ENCODE measurements at regions not wholly inside any gene's neighbourhood (a gene's known extent, or its start where the extent isn't known, plus 50 kb on each side); places are given as distances from the start of the nearest gene placed in this dataset.

DNA sequence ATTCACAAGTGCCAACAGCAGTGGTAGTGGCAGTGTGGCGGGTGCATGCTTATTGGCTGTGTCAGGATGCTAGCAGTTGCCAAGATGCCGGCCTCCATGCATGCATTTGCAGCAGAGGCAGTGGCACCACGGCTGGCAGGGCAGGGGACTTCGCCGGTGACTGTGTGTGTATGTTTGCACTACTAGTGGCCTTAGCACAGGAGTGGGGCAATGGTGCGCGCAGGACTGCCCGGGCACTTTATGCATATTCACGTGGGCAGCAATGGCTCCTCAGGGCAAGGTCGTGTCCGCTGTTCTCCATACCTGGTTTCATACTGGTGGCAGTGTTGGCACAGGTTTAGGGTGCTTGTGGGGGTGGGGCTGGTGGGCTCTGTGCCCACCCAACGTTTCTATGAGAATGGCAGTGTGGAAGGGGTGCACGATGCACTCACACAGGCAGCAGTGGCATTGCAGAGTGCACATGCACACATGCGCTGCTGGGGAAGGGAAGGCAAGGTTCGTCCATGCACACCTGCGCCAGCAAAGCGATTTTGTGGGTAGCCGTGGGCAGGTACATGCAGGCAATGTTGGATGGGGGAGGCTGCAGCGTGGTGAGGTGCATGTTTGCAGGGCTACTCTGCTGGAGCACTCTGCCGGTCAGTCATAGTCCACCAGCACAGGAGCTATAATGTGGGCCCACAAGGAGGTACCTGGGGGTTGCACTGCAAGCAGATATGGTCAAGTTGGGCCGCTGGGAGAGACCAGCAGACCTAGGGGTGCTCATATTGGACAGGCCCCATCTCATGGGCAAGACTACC lies 338.9 kb upstream of the TECRL start:
- TF ChIP-seq, protein P1, sequence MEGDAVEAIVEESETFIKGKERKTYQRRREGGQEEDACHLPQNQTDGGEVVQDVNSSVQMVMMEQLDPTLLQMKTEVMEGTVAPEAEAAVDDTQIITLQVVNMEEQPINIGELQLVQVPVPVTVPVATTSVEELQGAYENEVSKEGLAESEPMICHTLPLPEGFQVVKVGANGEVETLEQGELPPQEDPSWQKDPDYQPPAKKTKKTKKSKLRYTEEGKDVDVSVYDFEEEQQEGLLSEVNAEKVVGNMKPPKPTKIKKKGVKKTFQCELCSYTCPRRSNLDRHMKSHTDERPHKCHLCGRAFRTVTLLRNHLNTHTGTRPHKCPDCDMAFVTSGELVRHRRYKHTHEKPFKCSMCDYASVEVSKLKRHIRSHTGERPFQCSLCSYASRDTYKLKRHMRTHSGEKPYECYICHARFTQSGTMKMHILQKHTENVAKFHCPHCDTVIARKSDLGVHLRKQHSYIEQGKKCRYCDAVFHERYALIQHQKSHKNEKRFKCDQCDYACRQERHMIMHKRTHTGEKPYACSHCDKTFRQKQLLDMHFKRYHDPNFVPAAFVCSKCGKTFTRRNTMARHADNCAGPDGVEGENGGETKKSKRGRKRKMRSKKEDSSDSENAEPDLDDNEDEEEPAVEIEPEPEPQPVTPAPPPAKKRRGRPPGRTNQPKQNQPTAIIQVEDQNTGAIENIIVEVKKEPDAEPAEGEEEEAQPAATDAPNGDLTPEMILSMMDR (IDR thresholded peaks at IDR 0.05): no peak
- no peak for TF ChIP-seq POLR2A (IDR thresholded peaks at IDR 0.05)

Data from right lobe of liver (tissue), 4 donors.